Heart left ventricle (tissue), 16 donors: ENCODE measurements at regions not wholly inside any gene's neighbourhood (a gene's known extent, or its start where the extent isn't known, plus 50 kb on each side); places are given as distances from the start of the nearest gene placed in this dataset.

Source experiments
- ATAC-seq, 4 donors: fragments of 200-7000 bp; cut with Tn5 transposase; one replicate each; pipeline ENCODE4 v1.9.1; 2020 to 2022; ENCODE audit warnings: moderate library complexity in 4 of 4, mild to moderate bottlenecking in 3 of 4, moderate number of reproducible peaks in 1 of 4
- DNase-seq, 5 donors: peaks; one replicate each; pipeline ENCODE4 v3.0.0-alpha.2; 2020
- H3K27ac ChIP-seq, 12 donors: fragments of 200-600 bp; sonication (generic) in 4 of 12; one replicate each; pipeline versions ENCODE4 v1.5.0 to v1.8.0; 2016 to 2022; ENCODE audit warnings: mild to moderate bottlenecking in 2 of 12
- H3K27me3 ChIP-seq, 9 donors: fragments of 200-600 bp; sonication (generic) in 2 of 9; one replicate each; pipeline versions ENCODE4 v1.5.1 to v1.8.0; 2016 to 2022; ENCODE audit warnings: mild to moderate bottlenecking in 3 of 9
- H3K36me3 ChIP-seq, 9 donors: fragments of 200-600 bp; sonication (generic) in 2 of 9; one replicate each; pipeline versions ENCODE4 v1.5.0 to v1.8.0; 2018 to 2022; ENCODE audit warnings: mild to moderate bottlenecking in 2 of 9
- H3K4me1 ChIP-seq, 12 donors: fragments of 200-600 bp; sonication (generic) in 4 of 12; one replicate each; pipeline versions ENCODE4 v1.5.0 to v1.8.0; 2016 to 2022; ENCODE audit warnings: mild to moderate bottlenecking in 3 of 12
- H3K4me3 ChIP-seq, 12 donors: fragments of 200-600 bp; sonication (generic) in 4 of 12; one replicate each; pipeline versions ENCODE4 v1.5.0 to v1.8.0; 2017 to 2022; ENCODE audit warnings: mild to moderate bottlenecking in 9 of 12, moderate library complexity in 4 of 12
- H3K9me3 ChIP-seq, 12 donors: fragments of 200-600 bp; sonication (generic) in 4 of 12; one replicate each; pipeline versions ENCODE4 v1.5.0 to v1.8.0; 2016 to 2022; ENCODE audit warnings: mild to moderate bottlenecking in 1 of 12
- CTCF ChIP-seq, 12 donors: fragments of 200-600 bp; sonication (generic) in 4 of 12; IDR thresholded peaks; one replicate each; pipeline versions ENCODE4 v1.5.0 to v1.8.0; 2018 to 2022; ENCODE audit warnings: antibody characterized with exemption in 12 of 12, mild to moderate bottlenecking in 5 of 12
- POLR2A ChIP-seq, 2 donors: fragments of 450-650 bp; IDR thresholded peaks; one replicate each; pipeline ENCODE4 v1.6.1; 2017; ENCODE audit warnings: antibody characterized with exemption in 2 of 2, mild to moderate bottlenecking in 2 of 2, moderate library complexity in 2 of 2
- WGBS, 4 donors: extraction: QIAGEN DNeasy Blood & Tissue Kit in 2 of 4; methylation state at CpG; one replicate each; pipeline versions ENCODE4 v1.1.5 to v1.1.7; 2013 to 2018; 5-methylcytosine and 5-hydroxymethylcytosine counted together
- intact Hi-C, 10 donors: fragments of 100-400 bp; cut with DNase I; formaldehyde crosslinking; loops; one replicate each; pipeline versions ENCODE4 v1.11.1 to v1.14.2; 2022
- donor health status: ischemic (EF 13 %, LVEDD 7.1; RV severe dilation, severe dysfunction).
- donor health status: healthy with polysubstance abuse.
- donor health status: DM: no; HTN: yes; CAD: no.
- donor health status: DM: no; HTN: no; CAD: no.
- donor health status: ischemic (EF 25% LVEDD 6.9; RV normal size, moderate dysfunction).
- donor health status: ischemic (EF 25% LVEDD 5.7; RV mildly dilated, moderate dysfunction).
- donor health status: healthy.
- donor health status: DM: yes; HTN: yes; CAD: no.
- donor health status: ischemic (EF 35%, LVEDD 5.7; RV mildly dilated, moderate dysfunction).
- donor health status: nonischemic (EF 11% LVEDD 7.7; RV severe dilation, severe dysfunction).
- donor health status: DM: yes; HTN: yes; CAD: no.
- donor health status: PGD.
- donor health status: ischemic (EF 29% LVEDD 5.4; RV normal size, mild dysfunction).
- donor health status: nonischemic (EF 23%, LVEDD 6.1; RV moderate dilation, normal function).

GRCh38 chr4:62293551-62293950 lies 1093.4 kb downstream of the ADGRL3 start:
- 83 to 96% (median 89%) methylated on average over 2 of the region's 2 CpGs for whole genome bisulfite sequencing, 4 donors
- ATAC-seq (no peak), DNase-seq (no peak)
- Histone ChIP-seq H3K36me3 (no peaks in the 10 kb centered on the region), H3K4me3 (no peak overlapping the region), H3K27me3 (no peaks in the 10 kb centered on the region), H3K27ac (no peak overlapping the region), H3K4me1 (peaks cover 0 to 3% (median 0%) of the 10 kb centered on the region in 12 donors), H3K9me3 (peaks cover 0 to 8% (median 0%) of the 10 kb centered on the region in 12 donors)
- intact Hi-C loops, result no loop called here
- no peak for TF ChIP-seq CTCF (IDR thresholded peaks at IDR 0.05)
- TF ChIP-seq POLR2A (IDR thresholded peaks at IDR 0.05), result no peak

- Histone ChIP-seq H3K36me3 (no peaks in the 10 kb centered on the region), H3K9me3 (peaks cover 0 to 8% (median 0%) of the 10 kb centered on the region in 12 donors), H3K4me1 (peaks cover 0 to 8% (median 0%) of the 10 kb centered on the region in 12 donors), H3K4me3 (no peak overlapping the region), H3K27ac (no peak overlapping the region), H3K27me3 (no peaks in the 10 kb centered on the region)
- DNase-seq, result no peak
- TF ChIP-seq CTCF (IDR thresholded peaks at IDR 0.05) (no peak), POLR2A (IDR thresholded peaks at IDR 0.05) (no peak)
- 88 to 94% (median 89%) methylated on average over 14 of the region's 14 CpGs for WGBS, 4 donors
- no peak for ATAC-seq
- intact Hi-C loops, result no loop called here
Measured at GRCh38 chr4:62292911-62293310, 1092.8 kb downstream of the ADGRL3 start.

GRCh38 chr4:62288808-62289541 lies 1088.8 kb downstream of the ADGRL3 start:
- intact Hi-C loops, result no loop called here
- no peaks in the 10 kb centered on the region for H3K27me3 ChIP-seq
- ATAC-seq (peak in 2 of 4 donors; percentile 67 to 72), DNase-seq (no peak)
- no peaks in the 10 kb centered on the region for H3K9me3 ChIP-seq
- TF ChIP-seq CTCF (IDR thresholded peaks at IDR 0.05) (no peak), POLR2A (IDR thresholded peaks at IDR 0.05) (no peak)
- H3K36me3 ChIP-seq, result no peaks in the 10 kb centered on the region
- 53 to 59% (median 57%) methylated on average over 3 of the region's 3 CpGs for WGBS, 4 donors
- peaks cover 0 to 9% (median 0%) of the 10 kb centered on the region in 12 donors for H3K4me1 ChIP-seq
- H3K4me3 ChIP-seq, result no peak overlapping the region
- H3K27ac ChIP-seq, result no peak overlapping the region

- Histone ChIP-seq H3K9me3 (no peaks in the 10 kb centered on the region), H3K27me3 (no peaks in the 10 kb centered on the region), H3K4me1 (peaks cover 0 to 9% (median 0%) of the 10 kb centered on the region in 12 donors), H3K4me3 (no peak overlapping the region), H3K36me3 (no peaks in the 10 kb centered on the region), H3K27ac (no peak overlapping the region)
- 80 to 84% (median 82%) methylated on average over 2 of the region's 2 CpGs for WGBS, 4 donors
- TF ChIP-seq CTCF (IDR thresholded peaks at IDR 0.05) (no peak), POLR2A (IDR thresholded peaks at IDR 0.05) (no peak)
- intact Hi-C loops, result no loop called here
- DNase-seq (no peak), ATAC-seq (no peak)
Measured at GRCh38 chr4:62285026-62285425, 1084.9 kb downstream of the ADGRL3 start.
